ENCODE measurements at regions not wholly inside any gene's neighbourhood (a gene's known extent, or its start where the extent isn't known, plus 50 kb on each side); places are given as distances from the start of the nearest gene placed in this dataset.

DNA sequence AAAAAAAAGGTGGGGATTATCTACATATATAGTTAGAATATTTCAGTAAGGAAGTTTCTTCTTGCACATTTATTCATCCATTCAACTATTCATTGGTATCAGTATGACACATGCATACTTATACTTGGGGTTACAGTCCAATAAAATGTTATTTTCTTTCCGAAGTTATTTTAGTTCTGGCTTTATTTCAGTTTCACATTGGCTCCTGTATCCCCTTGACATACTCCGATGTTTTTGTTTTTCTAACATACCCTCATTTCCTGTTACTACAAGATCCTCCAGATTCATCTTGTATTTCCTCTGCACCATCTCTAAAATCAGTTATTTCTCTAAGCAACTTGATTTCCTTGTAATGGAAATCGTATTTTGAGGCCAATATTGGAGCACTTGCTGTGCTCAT, 435.5 kb upstream of the MON1B start:
- no peak for TF ChIP-seq FOXP2 (optimal IDR thresholded peaks at IDR 0.05; ENCODE audit: borderline replicate concordance, extremely low read depth, extremely low read length, insufficient read depth)
- TF ChIP-seq, protein P1, sequence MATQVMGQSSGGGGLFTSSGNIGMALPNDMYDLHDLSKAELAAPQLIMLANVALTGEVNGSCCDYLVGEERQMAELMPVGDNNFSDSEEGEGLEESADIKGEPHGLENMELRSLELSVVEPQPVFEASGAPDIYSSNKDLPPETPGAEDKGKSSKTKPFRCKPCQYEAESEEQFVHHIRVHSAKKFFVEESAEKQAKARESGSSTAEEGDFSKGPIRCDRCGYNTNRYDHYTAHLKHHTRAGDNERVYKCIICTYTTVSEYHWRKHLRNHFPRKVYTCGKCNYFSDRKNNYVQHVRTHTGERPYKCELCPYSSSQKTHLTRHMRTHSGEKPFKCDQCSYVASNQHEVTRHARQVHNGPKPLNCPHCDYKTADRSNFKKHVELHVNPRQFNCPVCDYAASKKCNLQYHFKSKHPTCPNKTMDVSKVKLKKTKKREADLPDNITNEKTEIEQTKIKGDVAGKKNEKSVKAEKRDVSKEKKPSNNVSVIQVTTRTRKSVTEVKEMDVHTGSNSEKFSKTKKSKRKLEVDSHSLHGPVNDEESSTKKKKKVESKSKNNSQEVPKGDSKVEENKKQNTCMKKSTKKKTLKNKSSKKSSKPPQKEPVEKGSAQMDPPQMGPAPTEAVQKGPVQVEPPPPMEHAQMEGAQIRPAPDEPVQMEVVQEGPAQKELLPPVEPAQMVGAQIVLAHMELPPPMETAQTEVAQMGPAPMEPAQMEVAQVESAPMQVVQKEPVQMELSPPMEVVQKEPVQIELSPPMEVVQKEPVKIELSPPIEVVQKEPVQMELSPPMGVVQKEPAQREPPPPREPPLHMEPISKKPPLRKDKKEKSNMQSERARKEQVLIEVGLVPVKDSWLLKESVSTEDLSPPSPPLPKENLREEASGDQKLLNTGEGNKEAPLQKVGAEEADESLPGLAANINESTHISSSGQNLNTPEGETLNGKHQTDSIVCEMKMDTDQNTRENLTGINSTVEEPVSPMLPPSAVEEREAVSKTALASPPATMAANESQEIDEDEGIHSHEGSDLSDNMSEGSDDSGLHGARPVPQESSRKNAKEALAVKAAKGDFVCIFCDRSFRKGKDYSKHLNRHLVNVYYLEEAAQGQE (IDR thresholded peaks at IDR 0.05; ENCODE audit: insufficient read depth in 1 of 2, low read depth in 2 of 2, low read length in 2 of 2): no peak

DNA sequence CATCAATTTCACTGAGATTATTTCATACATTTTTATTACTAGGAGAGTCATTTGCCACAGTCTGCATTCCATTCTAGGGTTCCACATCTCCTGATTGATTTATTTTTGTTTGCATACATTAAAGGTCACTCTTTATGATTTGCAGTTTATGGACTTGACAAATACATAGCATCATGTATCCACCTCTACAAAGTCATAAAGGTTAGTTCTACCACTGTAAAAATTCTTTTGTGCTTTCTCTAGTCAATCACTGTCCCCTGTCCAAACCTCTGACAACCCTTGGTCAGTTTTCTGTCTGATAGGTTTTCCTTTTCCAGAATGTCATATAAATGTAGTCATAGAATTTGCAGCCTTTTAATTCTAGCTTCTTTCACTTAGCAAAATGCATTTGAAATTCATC, 434.6 kb upstream of the MON1B start:
- TF ChIP-seq FOXP2 (optimal IDR thresholded peaks at IDR 0.05; ENCODE audit: borderline replicate concordance, extremely low read depth, extremely low read length, insufficient read depth) (no peak), TAF1 (IDR thresholded peaks at IDR 0.05; ENCODE audit: borderline replicate concordance, insufficient read depth, low read length) (no peak), POLR2AphosphoS5 (IDR thresholded peaks at IDR 0.05; ENCODE audit: low read depth, low read length) (no peak), SIN3A (IDR thresholded peaks at IDR 0.05; ENCODE audit: borderline replicate concordance, insufficient read depth, low read length) (no peak)
- TF ChIP-seq, protein P1 (IDR thresholded peaks at IDR 0.05; ENCODE audit: insufficient read depth in 1 of 2, low read depth in 2 of 2, low read length in 2 of 2): no peak

DNA sequence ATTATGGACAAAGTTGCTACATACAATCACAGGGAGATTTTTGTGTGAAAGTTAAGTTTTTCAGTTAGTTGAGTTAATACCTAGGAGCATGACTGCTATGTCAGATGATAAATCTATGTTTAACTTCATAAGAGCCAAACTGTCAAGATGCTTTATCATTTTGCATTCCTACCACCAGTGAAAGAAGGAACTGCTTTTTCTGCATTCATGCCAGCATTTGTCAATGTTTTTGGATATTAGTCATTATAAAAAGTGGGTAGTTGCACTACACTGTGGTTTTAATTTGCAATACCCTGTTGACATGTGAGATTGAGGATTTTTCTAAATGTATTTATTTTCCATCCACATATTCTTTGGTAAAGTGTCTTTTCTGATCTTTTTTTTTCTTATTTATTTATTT, 434.0 kb upstream of the MON1B start:
- TF ChIP-seq SIN3A (IDR thresholded peaks at IDR 0.05; ENCODE audit: borderline replicate concordance, insufficient read depth, low read length) (no peak), POLR2AphosphoS5 (IDR thresholded peaks at IDR 0.05; ENCODE audit: low read depth, low read length) (no peak), TAF1 (IDR thresholded peaks at IDR 0.05; ENCODE audit: borderline replicate concordance, insufficient read depth, low read length) (no peak), FOXP2 (optimal IDR thresholded peaks at IDR 0.05; ENCODE audit: borderline replicate concordance, extremely low read depth, extremely low read length, insufficient read depth) (no peak)
- TF ChIP-seq, protein P1 (IDR thresholded peaks at IDR 0.05; ENCODE audit: insufficient read depth in 1 of 2, low read depth in 2 of 2, low read length in 2 of 2): no peak

DNA sequence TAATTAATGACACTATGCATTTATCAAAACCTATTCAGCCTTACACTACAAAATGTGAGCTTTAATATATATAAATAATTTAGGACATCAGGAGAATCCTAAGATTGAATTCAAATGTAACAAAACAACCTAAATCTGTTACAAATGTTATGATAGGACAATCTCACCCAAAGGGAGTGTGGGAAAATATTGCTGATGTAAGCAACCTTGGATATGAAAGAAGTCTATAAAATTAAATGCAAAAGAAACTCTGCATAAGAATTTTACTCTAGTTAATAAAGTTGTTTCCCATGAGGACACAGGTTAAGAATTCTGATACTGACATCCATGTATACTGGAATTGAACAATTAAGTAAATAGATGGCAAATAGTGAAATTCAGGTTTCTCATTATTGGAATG, 424.5 kb upstream of the MON1B start:
- TF ChIP-seq SIN3A (IDR thresholded peaks at IDR 0.05; ENCODE audit: borderline replicate concordance, insufficient read depth, low read length): no peak
- TF ChIP-seq, protein P1 (IDR thresholded peaks at IDR 0.05; ENCODE audit: insufficient read depth in 1 of 2, low read depth in 2 of 2, low read length in 2 of 2): no peak
- TF ChIP-seq POLR2AphosphoS5 (IDR thresholded peaks at IDR 0.05; ENCODE audit: low read depth, low read length): no peak
- no peak for TF ChIP-seq TAF1 (IDR thresholded peaks at IDR 0.05; ENCODE audit: borderline replicate concordance, insufficient read depth, low read length)
- no peak for TF ChIP-seq FOXP2 (optimal IDR thresholded peaks at IDR 0.05; ENCODE audit: borderline replicate concordance, extremely low read depth, extremely low read length, insufficient read depth)

DNA sequence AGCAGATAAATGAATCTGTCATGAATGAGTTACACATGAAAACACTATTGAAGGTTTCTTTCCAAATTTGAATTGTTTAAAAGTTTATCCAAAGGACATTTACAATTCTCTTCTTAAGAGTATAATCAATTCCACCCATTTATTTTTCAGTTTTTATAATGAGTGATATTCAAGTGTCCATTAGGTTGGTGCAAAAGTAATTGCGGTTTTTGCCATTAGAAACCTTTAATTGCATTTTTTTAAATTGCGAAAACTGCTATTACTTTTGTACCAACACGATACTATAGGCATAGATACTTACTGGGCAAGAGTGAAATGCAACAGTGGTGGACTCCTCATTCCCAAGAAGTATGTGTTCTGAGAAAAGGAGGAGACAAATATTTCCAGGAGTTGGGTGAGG, 422.7 kb upstream of the MON1B start:
- TF ChIP-seq SIN3A (IDR thresholded peaks at IDR 0.05; ENCODE audit: borderline replicate concordance, insufficient read depth, low read length): no peak
- TF ChIP-seq POLR2AphosphoS5 (IDR thresholded peaks at IDR 0.05; ENCODE audit: low read depth, low read length): no peak
- TF ChIP-seq FOXP2 (optimal IDR thresholded peaks at IDR 0.05; ENCODE audit: borderline replicate concordance, extremely low read depth, extremely low read length, insufficient read depth): no peak
- TF ChIP-seq TAF1 (IDR thresholded peaks at IDR 0.05; ENCODE audit: borderline replicate concordance, insufficient read depth, low read length): no peak
- TF ChIP-seq, protein P1 (IDR thresholded peaks at IDR 0.05; ENCODE audit: insufficient read depth in 1 of 2, low read depth in 2 of 2, low read length in 2 of 2): no peak
